Mesothelial cell of epicardium (in vitro differentiated cells): ENCODE measurements at regions not wholly inside any gene's neighbourhood (a gene's known extent, or its start where the extent isn't known, plus 50 kb on each side); places are given as distances from the start of the nearest gene placed in this dataset.
A peak's percentile ranks its signal among the peaks of the same experiment; 100 is the strongest.

Experiments
- DNase-seq, 2 experiments: peaks; one replicate each; pipeline ENCODE4 v3.0.0; 2021; ENCODE audit warnings: low spot score in 2 of 2; ENCODE audit not compliant: unreplicated experiment in 2 of 2
- H3K27ac Mint-ChIP-seq: 2 replicates; pipeline ENCODE4 v1.8.0; 2021; ENCODE audit warnings: mixed read lengths
- H3K27me3 Mint-ChIP-seq: 2 replicates; pipeline ENCODE4 v1.8.0; 2021; ENCODE audit warnings: low read depth, mixed read lengths
- H3K36me3 Mint-ChIP-seq: 2 replicates; pipeline ENCODE4 v1.8.0; 2021; ENCODE audit warnings: mixed read lengths
- H3K4me1 Mint-ChIP-seq: 2 replicates; pipeline ENCODE4 v1.8.0; 2021; ENCODE audit warnings: mixed read lengths
- H3K4me3 Mint-ChIP-seq: 2 replicates; pipeline ENCODE4 v1.8.0; 2021; ENCODE audit warnings: mild to moderate bottlenecking, moderate library complexity, mixed read lengths
- H3K9me3 Mint-ChIP-seq: 2 replicates; pipeline ENCODE4 v1.8.0; 2021; ENCODE audit warnings: mixed read lengths
- CTCF ChIP-seq: fragments of 200-600 bp; sonication (generic); IDR thresholded peaks from one replicate; pipeline ENCODE4 v1.5.0; 2021; ENCODE audit warnings: antibody characterized with exemption; ENCODE audit not compliant: unreplicated experiment

- Mint-ChIP-seq H3K36me3 (no peaks in the 10 kb centered on the region), H3K27ac (no peak overlapping the region), H3K4me3 (no peak overlapping the region), H3K4me1 (peaks cover 25% of the 10 kb centered on the region), H3K27me3 (no peaks in the 10 kb centered on the region), H3K9me3 (no peaks in the 10 kb centered on the region)
- DNase-seq: no peak
- TF ChIP-seq CTCF: no peak
Observed at GRCh38 chr3:59658274-59658673, 608.4 kb upstream of the CFAP20DC start.

- no peak overlapping the region for H3K4me3 Mint-ChIP-seq
- peaks cover 8% of the 10 kb centered on the region for H3K9me3 Mint-ChIP-seq
- no peak for TF ChIP-seq CTCF
- H3K27ac Mint-ChIP-seq: no peak overlapping the region
- H3K27me3 Mint-ChIP-seq: no peaks in the 10 kb centered on the region
- no peak for DNase-seq
- peaks cover 16% of the 10 kb centered on the region for H3K4me1 Mint-ChIP-seq
- H3K36me3 Mint-ChIP-seq: no peaks in the 10 kb centered on the region
Observed at GRCh38 chr3:59655418-59656015, 605.7 kb upstream of the CFAP20DC start.

GRCh38 chr3:59654480-59655417 lies 604.9 kb upstream of the CFAP20DC start:
- peaks cover 15% of the 10 kb centered on the region for H3K9me3 Mint-ChIP-seq

GRCh38 chr3:59654123-59654479 lies 604.3 kb upstream of the CFAP20DC start:
- peak in 1 of 2 experiments; percentile 45 for DNase-seq
- Mint-ChIP-seq H3K9me3 (peaks cover 22% of the 10 kb centered on the region), H3K27me3 (no peaks in the 10 kb centered on the region), H3K4me3 (no peak overlapping the region), H3K4me1 (peaks cover 11% of the 10 kb centered on the region), H3K36me3 (peaks cover 2% of the 10 kb centered on the region), H3K27ac (no peak overlapping the region)
- TF ChIP-seq CTCF: no peak

More at GRCh38 chr3:59654480-59655417, 604.9 kb upstream of the CFAP20DC start:
- no peak for TF ChIP-seq CTCF
- Mint-ChIP-seq H3K4me1 (peaks cover 11% of the 10 kb centered on the region), H3K27ac (no peak overlapping the region), H3K36me3 (peaks cover under 1% of the 10 kb centered on the region), H3K27me3 (no peaks in the 10 kb centered on the region), H3K4me3 (no peak overlapping the region)
- DNase-seq: no peak

- Mint-ChIP-seq H3K9me3 (peaks cover 26% of the 10 kb centered on the region), H3K4me3 (no peak overlapping the region), H3K27ac (no peak overlapping the region), H3K36me3 (peaks cover 2% of the 10 kb centered on the region), H3K4me1 (peaks cover 11% of the 10 kb centered on the region), H3K27me3 (no peaks in the 10 kb centered on the region)
- DNase-seq: no peak
- TF ChIP-seq CTCF: no peak
Observed at GRCh38 chr3:59653405-59654122, 603.7 kb upstream of the CFAP20DC start.
